ENCODE measurements at regions not wholly inside any gene's neighbourhood (a gene's known extent, or its start where the extent isn't known, plus 50 kb on each side); places are given as distances from the start of the nearest gene placed in this dataset.

GRCh38 chr13:55567721-55568625 is 1572.7 kb upstream of the PRR20A start:
- no peak for TF ChIP-seq POLR2AphosphoS5 (IDR thresholded peaks at IDR 0.05; ENCODE audit: low read depth, low read length)
- no peak for TF ChIP-seq POLR2A (IDR thresholded peaks at IDR 0.05; ENCODE audit: low read depth, low read length)
- TF ChIP-seq TAF1 (IDR thresholded peaks at IDR 0.05; ENCODE audit: low read depth, low read length) = no peak
- no peak for TF ChIP-seq SPI1 (IDR thresholded peaks at IDR 0.05; ENCODE audit: low read depth, low read length)
- TF ChIP-seq PAX5 (IDR thresholded peaks at IDR 0.05; ENCODE audit: insufficient read depth, low read length, severe bottlenecking) = no peak
